GM18505 (cell line): ENCODE measurements at regions not wholly inside any gene's neighbourhood (a gene's known extent, or its start where the extent isn't known, plus 50 kb on each side); places are given as distances from the start of the nearest gene placed in this dataset.

Experiments used
- ATAC-seq: cut with Tn5 transposase; IDR thresholded peaks from one replicate; pipeline ENCODE4 v1.9.1; 2021; ENCODE audit not compliant: unreplicated experiment
- POLR2A ChIP-seq: IDR thresholded peaks from 4 replicates; pipeline ENCODE4 v1.6.1; 2011; ENCODE audit warnings: borderline replicate concordance; ENCODE audit not compliant: insufficient read depth, insufficient read length; ENCODE audit errors: extremely low read depth

DNA sequence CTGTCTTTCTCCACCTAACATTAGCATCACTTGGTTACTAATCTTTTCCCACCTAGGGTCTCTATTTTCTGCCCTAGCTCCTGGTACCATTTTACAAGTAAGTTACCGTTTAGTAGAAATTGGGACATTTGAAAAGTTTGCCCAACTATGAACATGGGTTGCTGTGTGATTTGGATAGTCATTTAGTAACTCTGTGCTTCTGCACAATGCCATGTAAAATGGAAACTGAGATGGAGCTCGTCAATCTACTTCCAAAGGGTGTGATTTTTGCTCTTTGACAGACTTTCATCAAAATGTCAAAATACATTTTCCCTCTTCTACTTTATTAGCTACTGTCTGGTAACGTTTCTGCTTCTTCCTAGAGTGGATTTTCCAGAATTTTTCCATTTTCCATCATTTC is 381.5 kb upstream of the B3GALT2 start:
- TF ChIP-seq POLR2A = no peak
- ATAC-seq = no peak

DNA sequence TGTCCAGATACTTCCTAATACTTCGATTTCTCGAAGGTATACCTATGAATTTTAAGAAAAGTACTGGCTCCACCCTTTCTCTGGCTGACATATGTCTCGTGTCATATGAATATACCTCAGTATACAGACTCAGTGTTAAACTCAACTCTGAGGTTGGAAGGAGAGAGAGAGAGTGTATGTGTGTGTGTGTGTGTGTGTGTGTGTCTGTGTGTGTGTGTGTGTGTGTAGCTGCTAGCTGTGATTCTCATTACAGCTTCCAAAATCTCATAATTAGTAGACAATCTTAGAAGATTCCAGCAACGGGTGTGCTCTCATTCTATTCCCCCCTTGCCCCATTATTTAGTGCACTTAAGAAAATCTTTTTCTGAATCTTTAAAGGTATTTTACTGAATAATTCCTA is 380.3 kb upstream of the B3GALT2 start:
- TF ChIP-seq POLR2A = no peak
- ATAC-seq = no peak

DNA sequence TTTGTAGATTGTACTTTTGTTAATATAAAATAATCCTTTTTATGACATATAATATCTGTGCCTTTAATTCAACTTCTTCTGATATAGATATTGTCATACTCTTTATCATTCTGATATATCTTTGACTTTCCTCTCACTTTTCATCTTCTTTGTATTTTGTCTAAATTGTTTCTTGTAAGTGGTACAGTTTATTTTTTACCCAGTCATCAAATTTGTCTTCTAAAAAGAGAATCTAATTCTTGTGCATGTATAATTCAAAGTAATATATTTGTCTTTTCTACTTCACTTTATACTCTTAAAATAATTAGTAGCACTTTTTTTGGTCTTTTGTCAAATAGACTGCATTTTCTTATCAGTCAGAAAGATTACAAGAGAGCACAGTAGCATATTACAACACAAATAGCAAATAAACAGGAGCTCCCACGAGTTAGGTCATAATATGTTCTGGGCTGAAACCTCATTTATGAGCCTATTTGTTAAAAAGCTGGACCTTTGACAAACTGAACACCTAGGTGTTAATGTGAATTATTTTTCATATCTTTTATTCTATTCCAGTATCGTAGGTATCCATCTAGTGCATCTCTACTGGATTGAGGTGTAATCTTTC is 379.7 kb upstream of the B3GALT2 start:
- ATAC-seq = no peak
- no peak for TF ChIP-seq POLR2A

DNA sequence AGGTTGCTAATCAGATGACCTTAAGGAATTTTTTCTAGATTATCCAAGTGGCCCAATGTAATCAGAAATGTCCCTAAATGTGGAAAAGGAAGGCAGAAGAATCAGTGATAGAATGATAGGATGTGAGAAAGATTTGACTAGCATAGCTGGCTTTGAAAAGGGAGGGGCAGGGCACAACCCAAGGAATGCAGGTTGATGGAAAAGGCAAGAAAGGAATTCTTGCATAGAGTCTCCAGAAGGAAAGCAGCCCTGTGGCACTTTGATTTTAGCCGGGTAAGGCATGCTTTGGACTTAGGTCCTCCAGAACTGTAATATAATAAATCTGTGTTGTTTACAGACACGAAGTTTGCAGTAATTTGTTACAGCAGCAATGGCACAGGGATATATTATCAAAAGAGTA is 375.7 kb upstream of the B3GALT2 start:
- TF ChIP-seq POLR2A = no peak
- no peak for ATAC-seq

DNA sequence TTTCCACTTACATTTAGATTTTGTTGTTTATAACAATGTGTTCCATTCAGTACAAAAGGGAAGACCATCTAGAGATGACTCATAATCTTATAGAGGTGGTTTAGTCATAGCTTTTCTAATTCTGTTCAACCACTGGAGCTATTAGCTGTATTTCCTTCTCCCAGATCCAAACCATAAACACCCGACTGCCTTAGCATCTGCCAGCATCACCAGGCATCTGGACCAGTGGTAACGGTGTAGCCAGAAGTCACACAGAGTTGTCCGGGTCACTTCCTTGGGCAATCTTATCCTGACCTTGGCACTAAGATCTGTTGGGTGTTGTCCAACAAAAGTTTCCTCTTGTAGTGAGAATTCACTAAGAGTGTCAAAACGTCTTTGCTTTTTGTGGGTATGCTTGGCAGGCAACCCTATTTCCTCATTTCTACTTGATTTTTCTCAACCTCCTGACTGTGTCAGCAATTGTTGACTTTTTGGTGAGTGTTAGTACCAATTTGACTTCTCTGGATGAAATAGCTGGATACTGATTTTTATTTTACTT is 372.1 kb upstream of the B3GALT2 start:
- no peak for ATAC-seq
- TF ChIP-seq POLR2A = no peak

DNA sequence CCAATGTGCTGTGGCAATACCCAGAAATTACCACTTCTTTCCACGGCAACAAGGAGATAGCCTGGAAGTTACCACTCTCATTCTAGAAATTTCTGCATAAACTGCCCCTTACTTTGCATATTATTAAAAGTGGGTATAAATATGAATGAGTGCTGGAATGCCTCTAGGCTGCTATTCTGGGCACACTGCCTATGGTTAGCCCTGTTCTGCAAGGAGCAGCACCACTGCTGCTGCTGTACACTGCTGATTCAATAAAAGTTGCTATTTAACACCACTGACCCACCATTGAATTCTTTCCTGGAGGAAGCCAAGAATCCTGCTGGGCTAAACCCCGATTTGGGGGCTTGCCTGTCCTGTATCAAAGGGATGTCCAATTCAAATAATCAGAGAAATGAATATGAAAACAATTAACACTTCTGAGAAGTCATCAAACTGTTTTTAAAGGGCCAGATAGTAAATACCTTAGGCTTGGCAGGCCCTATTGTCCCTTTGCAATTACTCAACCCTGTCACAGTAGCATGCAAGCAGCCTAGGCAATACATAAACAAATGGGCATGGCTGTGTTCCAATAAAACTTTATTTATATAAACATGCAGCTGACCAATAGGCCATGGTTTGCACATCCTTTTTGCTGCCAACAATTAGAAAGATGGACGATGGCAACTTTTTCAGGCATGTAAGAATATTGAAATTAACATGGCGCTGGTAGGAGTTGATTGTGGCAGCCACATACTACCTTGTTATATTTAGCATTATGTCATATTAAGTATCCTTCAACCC is 369.4 kb upstream of the B3GALT2 start:
- TF ChIP-seq POLR2A = no peak
- ATAC-seq = no peak

DNA sequence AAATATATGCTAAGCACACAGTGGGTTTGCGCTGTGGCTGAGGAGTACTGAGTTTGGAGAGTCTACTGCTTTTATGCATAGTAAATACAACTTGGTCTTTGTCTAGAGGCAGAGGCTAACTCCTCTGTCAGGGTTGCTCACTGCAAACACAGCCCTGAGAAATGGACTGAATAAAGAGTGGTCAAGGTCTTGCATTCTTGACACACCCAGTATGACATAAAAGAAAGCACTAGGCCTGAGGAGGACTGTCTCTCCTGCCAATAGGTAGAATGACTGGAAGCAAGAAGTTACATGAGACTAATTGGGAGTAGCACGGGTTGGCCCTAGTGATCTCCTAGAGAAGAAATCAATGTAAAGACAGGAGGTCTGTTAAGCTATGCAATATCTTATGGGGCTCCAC is 367.2 kb upstream of the B3GALT2 start:
- no peak for TF ChIP-seq POLR2A
- no peak for ATAC-seq

DNA sequence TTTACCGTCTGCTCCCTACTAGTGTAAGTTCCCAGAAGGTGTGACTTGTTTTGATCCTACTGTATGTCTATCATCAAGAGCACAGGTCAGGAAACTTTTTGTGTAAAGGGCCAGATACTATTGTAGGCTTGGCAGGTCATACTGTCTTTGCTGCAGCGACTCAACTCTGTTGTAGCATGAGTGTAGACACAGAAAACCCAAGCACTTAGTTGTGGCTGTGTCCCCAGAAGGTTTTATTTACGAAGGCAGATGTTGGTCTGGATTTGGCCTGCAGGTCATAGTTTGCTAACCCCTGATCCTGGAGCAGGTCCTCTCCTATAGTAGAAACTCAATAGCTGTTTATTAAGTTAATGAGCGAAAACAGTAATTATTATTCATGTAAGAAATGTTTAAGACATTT is 365.9 kb upstream of the B3GALT2 start:
- TF ChIP-seq POLR2A = no peak
- ATAC-seq = no peak

DNA sequence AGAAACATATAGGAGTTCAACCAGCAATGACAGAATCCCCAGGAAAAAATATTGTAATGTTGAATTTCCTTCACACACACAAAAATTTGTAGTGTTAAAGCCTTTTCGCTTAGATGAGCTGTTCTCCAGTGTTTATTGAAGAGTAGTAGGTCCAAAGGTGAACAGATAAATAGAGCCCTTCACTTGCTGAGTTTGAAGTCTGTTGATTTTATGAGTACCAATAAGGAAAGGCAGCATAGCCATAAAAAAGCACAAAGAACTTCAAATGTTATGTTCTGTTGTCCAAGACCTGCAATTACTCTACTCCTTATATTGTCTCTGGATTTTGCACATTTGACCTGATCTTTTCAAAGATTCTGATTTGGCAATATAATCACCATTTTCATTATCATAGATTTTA is 362.7 kb upstream of the B3GALT2 start:
- no peak for ATAC-seq
- TF ChIP-seq POLR2A = no peak

DNA sequence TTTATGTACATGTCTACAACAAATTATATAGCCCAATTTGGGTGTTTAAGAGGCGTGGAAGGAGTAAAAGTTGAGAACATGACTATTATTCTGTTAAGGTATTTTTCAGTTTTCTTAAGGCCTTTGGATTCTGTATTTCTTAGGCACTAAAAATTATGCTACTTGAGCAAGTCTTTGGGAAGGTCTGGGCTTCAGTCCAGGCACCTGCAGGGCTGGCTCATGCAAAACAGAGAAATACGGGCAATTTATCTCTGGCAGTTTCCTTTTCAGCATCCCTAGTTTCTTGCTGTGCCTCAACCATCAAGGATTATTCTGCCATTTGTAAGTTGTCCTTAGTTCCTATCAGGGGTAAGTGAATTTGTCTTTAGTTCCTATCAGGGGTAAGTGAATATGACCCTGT is 358.8 kb upstream of the B3GALT2 start:
- no peak for ATAC-seq

DNA sequence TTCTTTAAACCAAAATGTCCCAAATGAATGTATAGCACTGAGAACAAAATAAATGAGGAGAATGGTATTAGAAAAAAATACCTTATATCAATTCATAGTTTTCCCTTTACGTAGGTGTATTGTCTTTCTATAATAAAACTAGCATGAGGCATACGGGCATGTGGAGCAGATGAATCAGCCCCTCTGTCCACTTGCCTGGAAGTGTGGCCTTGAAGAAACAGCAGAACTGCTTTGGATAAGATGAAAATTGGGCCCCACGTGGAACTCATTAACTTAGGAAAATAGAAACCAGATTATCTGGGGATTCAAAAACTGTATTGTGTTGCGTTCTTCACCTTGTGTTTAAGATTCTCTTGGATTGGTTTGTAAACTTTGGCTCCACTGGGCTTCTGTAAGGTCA is 356.8 kb upstream of the B3GALT2 start:
- ATAC-seq = no peak
- TF ChIP-seq POLR2A = no peak

More for the DNA sequence above, 358.8 kb upstream of the B3GALT2 start:
- TF ChIP-seq POLR2A = no peak

DNA sequence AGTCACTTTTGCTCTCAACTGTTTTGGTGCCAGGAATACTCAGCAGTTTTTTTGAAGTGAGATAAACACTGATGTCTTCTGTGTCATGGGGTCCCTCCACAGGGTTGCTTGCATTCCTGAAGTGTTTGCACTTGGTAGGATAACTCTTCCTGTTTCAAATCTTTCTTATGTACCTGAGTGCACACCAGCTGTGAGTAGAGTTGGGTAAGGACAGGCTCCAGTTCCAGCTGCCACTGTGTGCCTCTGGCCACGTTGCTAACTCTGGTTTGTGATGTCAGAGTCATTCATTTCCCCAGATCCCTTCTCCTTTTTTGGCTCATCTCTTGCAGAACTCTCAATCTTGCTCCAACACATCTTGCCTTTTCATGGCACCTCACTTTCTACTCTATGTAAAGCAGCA is 356.3 kb upstream of the B3GALT2 start:
- ATAC-seq = no peak
- TF ChIP-seq POLR2A = no peak

DNA sequence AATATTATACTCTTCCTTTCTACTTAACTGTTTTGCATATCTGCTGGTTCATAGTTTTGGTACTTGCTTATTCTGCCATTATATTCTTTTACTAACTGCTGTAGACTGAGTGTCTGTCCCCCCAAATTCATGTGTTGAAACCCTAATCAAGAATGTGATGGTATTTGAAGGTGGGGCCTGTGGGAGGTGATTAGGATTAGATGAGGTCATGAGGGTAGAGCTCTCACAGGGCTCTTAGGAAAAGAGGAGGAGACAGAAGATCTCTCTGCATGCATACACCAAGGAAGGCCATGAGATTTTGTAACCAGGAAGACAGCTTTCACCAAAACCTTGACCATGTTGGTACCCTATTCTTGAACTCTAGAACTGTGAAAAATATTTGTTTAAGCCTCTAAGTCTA is 354.1 kb upstream of the B3GALT2 start:
- ATAC-seq = peak; percentile 0
- no peak for TF ChIP-seq POLR2A

DNA sequence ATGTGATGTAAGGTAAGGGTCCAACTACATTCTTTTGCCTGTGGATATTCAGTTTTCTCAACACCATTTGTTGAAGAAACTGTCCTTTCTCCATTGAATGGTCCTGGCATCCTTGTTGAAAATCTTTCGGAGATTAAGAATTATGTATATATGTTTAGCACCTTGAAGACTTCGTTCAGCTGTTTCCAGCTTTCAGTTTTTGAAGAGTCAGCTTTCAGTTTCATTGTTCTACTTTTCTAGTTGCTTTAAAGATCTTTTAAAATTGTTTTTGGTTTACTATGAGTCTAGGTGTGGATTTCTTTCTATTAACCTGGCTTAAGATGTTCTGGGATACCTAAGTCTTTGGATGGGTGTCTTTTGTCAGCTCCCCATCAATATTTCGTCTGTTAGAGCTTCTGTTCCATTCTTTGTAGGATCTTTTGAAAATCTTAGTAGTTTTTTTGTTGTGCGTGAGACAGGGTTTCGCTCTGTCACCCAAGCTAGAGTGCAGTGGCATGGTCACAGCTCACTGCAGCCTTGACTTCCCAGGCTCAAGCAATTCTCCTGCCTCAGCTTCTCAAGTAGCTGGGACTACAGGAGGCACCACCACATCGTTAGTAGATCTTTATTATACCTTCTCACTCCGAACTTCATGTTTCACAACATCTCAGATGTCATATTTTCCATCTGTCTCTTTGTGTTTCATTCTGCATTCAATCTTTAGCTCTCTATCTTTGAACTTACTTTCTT is 353.5 kb upstream of the B3GALT2 start:
- ATAC-seq = peak; percentile 58
- TF ChIP-seq POLR2A = no peak

DNA sequence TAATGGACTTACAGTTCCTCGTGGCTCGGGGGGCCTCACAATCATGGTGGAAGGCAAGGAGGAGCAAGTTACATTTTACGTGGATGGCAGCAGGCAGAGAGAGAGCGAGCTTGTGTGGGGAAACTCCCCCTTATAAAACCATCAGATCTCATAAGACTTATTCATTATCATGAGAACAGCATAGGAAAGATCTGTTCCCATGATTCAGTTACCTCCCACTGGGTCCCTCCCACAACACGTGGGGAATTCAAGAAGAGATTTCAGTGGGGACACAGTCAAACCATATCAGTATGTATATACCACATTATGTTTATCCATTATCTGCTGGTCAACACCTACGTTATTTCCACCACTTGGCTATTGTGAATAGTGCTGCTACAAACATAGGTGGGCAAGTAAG is 352.3 kb upstream of the B3GALT2 start:
- ATAC-seq = no peak
- no peak for TF ChIP-seq POLR2A

DNA sequence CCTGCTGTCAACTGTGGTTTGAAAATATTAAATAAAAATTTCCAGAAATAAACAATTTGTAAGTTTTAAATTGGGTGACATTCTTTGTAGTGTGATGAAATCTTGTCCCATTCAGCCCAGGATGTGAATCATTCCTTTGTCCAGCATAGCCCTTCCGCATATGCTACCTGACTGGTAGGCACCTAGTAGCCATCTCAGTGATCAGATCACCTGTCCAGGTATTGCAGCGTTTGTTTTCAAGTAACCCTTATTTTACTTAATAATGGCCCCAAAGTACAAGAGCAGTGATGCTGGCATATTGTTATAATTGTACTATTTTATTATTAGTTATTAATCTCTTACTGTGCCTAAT is 351.6 kb upstream of the B3GALT2 start:
- no peak for TF ChIP-seq POLR2A
- no peak for ATAC-seq
